H9 (cell line): ENCODE measurements at regions not wholly inside any gene's neighbourhood (a gene's known extent, or its start where the extent isn't known, plus 50 kb on each side); places are given as distances from the start of the nearest gene placed in this dataset.

ENCODE experiments used
- DNase-seq: peaks from one replicate; pipeline ENCODE4 v3.0.0-alpha.2; 2017
- H2AFZ ChIP-seq: one replicate; pipeline ENCODE4 v1.6.1; 2013; ENCODE audit warnings: mild to moderate bottlenecking, low read length, control low read depth, moderate library complexity
- H2AK5ac ChIP-seq: 2 replicates; pipeline ENCODE4 v1.6.1; 2013; ENCODE audit warnings: low read length, control low read depth, mixed read lengths; ENCODE audit not compliant: insufficient read length
- H2BK120ac ChIP-seq: one replicate; pipeline ENCODE4 v1.6.1; 2013; ENCODE audit warnings: low read depth, mild to moderate bottlenecking, low read length, control low read depth, inconsistent platforms; ENCODE audit not compliant: poor library complexity, severe bottlenecking
- H2BK12ac ChIP-seq: 2 replicates; pipeline ENCODE4 v1.6.1; 2013; ENCODE audit warnings: low read length, control low read depth, mixed read lengths, low read depth; ENCODE audit not compliant: insufficient read length
- H2BK15ac ChIP-seq: 2 replicates; pipeline ENCODE4 v1.6.1; 2013; ENCODE audit warnings: low read depth, low read length, control low read depth
- H2BK20ac ChIP-seq: one replicate; pipeline ENCODE4 v1.6.1; 2013; ENCODE audit warnings: low read depth, mild to moderate bottlenecking, low read length, control low read depth, inconsistent platforms; ENCODE audit not compliant: poor library complexity, severe bottlenecking
- H2BK5ac ChIP-seq: 2 replicates; pipeline ENCODE4 v1.6.1; 2013; ENCODE audit warnings: low read length, control low read depth, mixed read lengths; ENCODE audit not compliant: insufficient read length
- H3K14ac ChIP-seq: 2 replicates; pipeline ENCODE4 v1.6.1; 2013; ENCODE audit warnings: low read length, control low read depth; ENCODE audit not compliant: insufficient read depth
- H3K18ac ChIP-seq: 2 replicates; pipeline ENCODE4 v1.6.1; 2013; ENCODE audit warnings: low read depth, mild to moderate bottlenecking, mixed read lengths, low read length, control low read depth; ENCODE audit not compliant: insufficient read length
- H3K23ac ChIP-seq: 2 replicates; pipeline ENCODE4 v1.6.1; 2013; ENCODE audit warnings: low read length, control low read depth, mixed read lengths, low read depth; ENCODE audit not compliant: insufficient read length
- H3K23me2 ChIP-seq: 2 replicates; pipeline ENCODE4 v1.6.1; 2013; ENCODE audit warnings: low read depth, mild to moderate bottlenecking, mixed read lengths, low read length, control low read depth; ENCODE audit not compliant: insufficient read length, poor library complexity, severe bottlenecking
- H3K27ac ChIP-seq: 2 replicates; pipeline ENCODE4 v1.5.1; 2013; ENCODE audit warnings: low read length, control low read depth, mixed read lengths, low read depth; ENCODE audit not compliant: insufficient read length
- H3K27me3 ChIP-seq: 2 replicates; pipeline ENCODE4 v1.6.1; 2013; ENCODE audit warnings: low read length, control low read depth, inconsistent platforms; ENCODE audit not compliant: insufficient read depth
- H3K4ac ChIP-seq: 2 replicates; pipeline ENCODE4 v1.6.1; 2013; ENCODE audit warnings: low read depth, mild to moderate bottlenecking, control low read depth, inconsistent platforms, low read length, moderate library complexity
- H3K4me1 ChIP-seq: 2 replicates; pipeline ENCODE4 v1.6.1; 2013; ENCODE audit warnings: low read length, control low read depth, inconsistent platforms; ENCODE audit not compliant: insufficient read depth
- H3K4me2 ChIP-seq: 2 replicates; pipeline ENCODE4 v1.6.1; 2013; ENCODE audit warnings: low read length, control low read depth, mixed read lengths; ENCODE audit not compliant: insufficient read length, insufficient read depth
- H3K56ac ChIP-seq: 2 replicates; pipeline ENCODE4 v1.6.1; 2013; ENCODE audit warnings: low read depth, mild to moderate bottlenecking, mixed read lengths, low read length, control low read depth; ENCODE audit not compliant: insufficient read length
- H3K79me1 ChIP-seq: 2 replicates; pipeline ENCODE4 v1.6.1; 2013; ENCODE audit warnings: low read depth, mild to moderate bottlenecking, moderate library complexity, low read length, control low read depth, inconsistent platforms; ENCODE audit not compliant: insufficient read depth, poor library complexity, severe bottlenecking
- H3K79me2 ChIP-seq: 2 replicates; pipeline ENCODE4 v1.6.1; 2013; ENCODE audit warnings: low read length, control low read depth, inconsistent platforms; ENCODE audit not compliant: insufficient read depth
- H3K9ac ChIP-seq: 2 replicates; pipeline ENCODE4 v1.6.1; 2013; ENCODE audit warnings: low read length, control low read depth, mixed read lengths; ENCODE audit not compliant: insufficient read length; ENCODE audit errors: extremely low read depth
- H3K9me3 ChIP-seq: one replicate; pipeline ENCODE4 v1.6.1; 2013; ENCODE audit warnings: low read depth, low read length, inconsistent platforms; ENCODE audit not compliant: control insufficient read depth
- H3T11ph ChIP-seq: one replicate; pipeline ENCODE4 v1.6.1; 2013; ENCODE audit warnings: mild to moderate bottlenecking, low read length, control low read depth, inconsistent platforms
- H4K20me1 ChIP-seq: one replicate; pipeline ENCODE4 v1.6.1; 2013; ENCODE audit not compliant: control insufficient read depth, insufficient read length, insufficient read depth
- H4K5ac ChIP-seq: 2 replicates; pipeline ENCODE4 v1.6.1; 2013; ENCODE audit warnings: low read depth, mild to moderate bottlenecking, mixed read lengths, low read length, control low read depth; ENCODE audit not compliant: insufficient read length
- H4K8ac ChIP-seq: replicated peaks from 2 replicates; pipeline ENCODE4 v1.6.1; 2013; ENCODE audit warnings: low read length, control low read depth, mixed read lengths, low read depth; ENCODE audit not compliant: insufficient read length
- H4K91ac ChIP-seq: 2 replicates; pipeline ENCODE4 v1.6.1; 2013; ENCODE audit warnings: low read depth, mild to moderate bottlenecking, moderate library complexity, mixed read lengths, low read length, control low read depth; ENCODE audit not compliant: insufficient read length
- H3K27ac Mint-ChIP-seq, 3 experiments: 2 replicates in 2 of 3; 3 replicates in 1 of 3; pipeline ENCODE4 v1.8.0; 2020 to 2021; ENCODE audit warnings: mixed read lengths in 3 of 3, mild to moderate bottlenecking in 1 of 3, moderate library complexity in 1 of 3
- H3K27me3 Mint-ChIP-seq: 2 replicates; pipeline ENCODE4 v1.8.0; 2021; ENCODE audit warnings: low read depth, mild to moderate bottlenecking, moderate library complexity, mixed read lengths
- H3K36me3 Mint-ChIP-seq, 3 experiments: 2 replicates in 2 of 3; 3 replicates in 1 of 3; pipeline ENCODE4 v1.8.0; 2020 to 2021; ENCODE audit warnings: low read depth in 3 of 3, mixed read lengths in 3 of 3; ENCODE audit not compliant: insufficient read depth in 1 of 3
- H3K4me1 Mint-ChIP-seq, 2 experiments: 2 replicates each; pipeline ENCODE4 v1.8.0; 2020; ENCODE audit warnings: mixed read lengths in 2 of 2
- H3K4me3 Mint-ChIP-seq, 2 experiments: 2 replicates in 1 of 2; 3 replicates in 1 of 2; pipeline ENCODE4 v1.8.0; 2020 to 2021; ENCODE audit warnings: mild to moderate bottlenecking in 2 of 2, mixed read lengths in 2 of 2, moderate library complexity in 1 of 2
- H3K9me3 Mint-ChIP-seq, 2 experiments: 2 replicates in 1 of 2; 3 replicates in 1 of 2; pipeline ENCODE4 v1.8.0; 2020; ENCODE audit warnings: mild to moderate bottlenecking in 2 of 2, mixed read lengths in 2 of 2, moderate library complexity in 1 of 2
- WGBS: extraction: QIAGEN DNeasy Blood & Tissue Kit; methylation state at CpG from one replicate; pipeline ENCODE4 v1.1.7; 2013; ENCODE audit warnings: missing lambda C conversion rate, low lambda C conversion rate, mixed read lengths; ENCODE audit not compliant: insufficient read length; ENCODE audit errors: extremely low coverage; 5-methylcytosine and 5-hydroxymethylcytosine counted together
- TF ChIP-seq, protein P1 (sequence below): fragments of 200-600 bp; sonication (generic); conservative IDR thresholded peaks from 3 replicates; pipeline ENCODE4 v1.8.0; 2021; ENCODE audit warnings: antibody characterized with exemption, mild to moderate bottlenecking

- H2BK5ac ChIP-seq, result no peak overlapping the region
- no peaks in the 10 kb centered on the region for H3K27me3 ChIP-seq
- H3K27ac ChIP-seq, result no peak overlapping the region
- peaks cover 20% of the 10 kb centered on the region; the same call in 1 of the 2 replicates for H3K4me1 ChIP-seq
- no peak overlapping the region for H3K9ac ChIP-seq
- no peak overlapping the region for H2AK5ac ChIP-seq
- no peaks in the 10 kb centered on the region for H3K9me3 ChIP-seq
- no peak overlapping the region for H2BK120ac ChIP-seq
- H3K4me2 ChIP-seq, result no peak overlapping the region
- no peak overlapping the region for H2BK12ac ChIP-seq
- H2AFZ ChIP-seq, result no peak overlapping the region
- H4K8ac ChIP-seq, result no peak overlapping the region
- no peak overlapping the region for H3K56ac ChIP-seq
- no peak overlapping the region for H3K4me3 Mint-ChIP-seq
- no peaks in the 10 kb centered on the region for H4K20me1 ChIP-seq
- H3K4me1 Mint-ChIP-seq, result peaks cover 46 to 47% of the 10 kb centered on the region in 2 experiments
- no peak overlapping the region for H4K5ac ChIP-seq
- H3K79me1 ChIP-seq, result no peaks in the 10 kb centered on the region
- WGBS, result no CpG with 5 or more reads among the region's 7 CpGs
- no peak overlapping the region for H2BK15ac ChIP-seq
- no peak overlapping the region for H3K4ac ChIP-seq
- no peak overlapping the region for H3K23ac ChIP-seq
- DNase-seq, result no peak
- H3K27me3 Mint-ChIP-seq, result no peaks in the 10 kb centered on the region
- H2BK20ac ChIP-seq, result no peak overlapping the region
- no peaks in the 10 kb centered on the region for H3K23me2 ChIP-seq
- no peak overlapping the region for H4K91ac ChIP-seq
- H3K27ac Mint-ChIP-seq, result peak overlapping the region; percentile 45 to 73 (median 69); a peak in 6 of 7 replicates
- TF ChIP-seq, protein P1, sequence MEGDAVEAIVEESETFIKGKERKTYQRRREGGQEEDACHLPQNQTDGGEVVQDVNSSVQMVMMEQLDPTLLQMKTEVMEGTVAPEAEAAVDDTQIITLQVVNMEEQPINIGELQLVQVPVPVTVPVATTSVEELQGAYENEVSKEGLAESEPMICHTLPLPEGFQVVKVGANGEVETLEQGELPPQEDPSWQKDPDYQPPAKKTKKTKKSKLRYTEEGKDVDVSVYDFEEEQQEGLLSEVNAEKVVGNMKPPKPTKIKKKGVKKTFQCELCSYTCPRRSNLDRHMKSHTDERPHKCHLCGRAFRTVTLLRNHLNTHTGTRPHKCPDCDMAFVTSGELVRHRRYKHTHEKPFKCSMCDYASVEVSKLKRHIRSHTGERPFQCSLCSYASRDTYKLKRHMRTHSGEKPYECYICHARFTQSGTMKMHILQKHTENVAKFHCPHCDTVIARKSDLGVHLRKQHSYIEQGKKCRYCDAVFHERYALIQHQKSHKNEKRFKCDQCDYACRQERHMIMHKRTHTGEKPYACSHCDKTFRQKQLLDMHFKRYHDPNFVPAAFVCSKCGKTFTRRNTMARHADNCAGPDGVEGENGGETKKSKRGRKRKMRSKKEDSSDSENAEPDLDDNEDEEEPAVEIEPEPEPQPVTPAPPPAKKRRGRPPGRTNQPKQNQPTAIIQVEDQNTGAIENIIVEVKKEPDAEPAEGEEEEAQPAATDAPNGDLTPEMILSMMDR, result no peak
- H3K14ac ChIP-seq, result no peak overlapping the region
- H3K36me3 Mint-ChIP-seq, result peaks cover 0 to 3% (median 0%) of the 10 kb centered on the region in 3 experiments; a peak in 1 of 7 replicates
- no peaks in the 10 kb centered on the region for H3K79me2 ChIP-seq
- no peaks in the 10 kb centered on the region for H3K9me3 Mint-ChIP-seq
- no peak overlapping the region for H3K18ac ChIP-seq
- no peak overlapping the region for H3T11ph ChIP-seq
Observed at GRCh38 chr14:89720076-89720687, 234.3 kb downstream of the EFCAB11 start.
